Neural progenitor cell (in vitro differentiated cells): ENCODE measurements at regions not wholly inside any gene's neighbourhood (a gene's known extent, or its start where the extent isn't known, plus 50 kb on each side); places are given as distances from the start of the nearest gene placed in this dataset.

Source experiments
- EZH2 ChIP-seq: fragments of 200-600 bp; sonication (generic); IDR thresholded peaks from 2 replicates; pipeline ENCODE4 v1.6.1; 2017; ENCODE audit warnings: antibody characterized with exemption, mild to moderate bottlenecking, moderate library complexity
- TF ChIP-seq, protein P1 (sequence below): fragments of 200-600 bp; sonication (generic); IDR thresholded peaks from 2 replicates; pipeline ENCODE4 v1.5.1; 2017; ENCODE audit warnings: antibody characterized with exemption, mild to moderate bottlenecking

- TF ChIP-seq, protein P1, sequence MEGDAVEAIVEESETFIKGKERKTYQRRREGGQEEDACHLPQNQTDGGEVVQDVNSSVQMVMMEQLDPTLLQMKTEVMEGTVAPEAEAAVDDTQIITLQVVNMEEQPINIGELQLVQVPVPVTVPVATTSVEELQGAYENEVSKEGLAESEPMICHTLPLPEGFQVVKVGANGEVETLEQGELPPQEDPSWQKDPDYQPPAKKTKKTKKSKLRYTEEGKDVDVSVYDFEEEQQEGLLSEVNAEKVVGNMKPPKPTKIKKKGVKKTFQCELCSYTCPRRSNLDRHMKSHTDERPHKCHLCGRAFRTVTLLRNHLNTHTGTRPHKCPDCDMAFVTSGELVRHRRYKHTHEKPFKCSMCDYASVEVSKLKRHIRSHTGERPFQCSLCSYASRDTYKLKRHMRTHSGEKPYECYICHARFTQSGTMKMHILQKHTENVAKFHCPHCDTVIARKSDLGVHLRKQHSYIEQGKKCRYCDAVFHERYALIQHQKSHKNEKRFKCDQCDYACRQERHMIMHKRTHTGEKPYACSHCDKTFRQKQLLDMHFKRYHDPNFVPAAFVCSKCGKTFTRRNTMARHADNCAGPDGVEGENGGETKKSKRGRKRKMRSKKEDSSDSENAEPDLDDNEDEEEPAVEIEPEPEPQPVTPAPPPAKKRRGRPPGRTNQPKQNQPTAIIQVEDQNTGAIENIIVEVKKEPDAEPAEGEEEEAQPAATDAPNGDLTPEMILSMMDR: no peak
- TF ChIP-seq EZH2: no peak
These were observed 79.8 kb upstream of the RNF152 start for GRCh38 chr18:61972389-61973264.
